Left renal cortex interstitium (tissue), 4 donors: ENCODE measurements at regions not wholly inside any gene's neighbourhood (a gene's known extent, or its start where the extent isn't known, plus 50 kb on each side); places are given as distances from the start of the nearest gene placed in this dataset.
"Not testable (repeated sequence)": the region's sequence is repeated elsewhere in the genome, so short reads cannot be mapped to it uniquely, and the experiment has no call there.

Experiments used
- DNase-seq, 4 donors: peaks; one replicate each; pipeline ENCODE4 v3.0.0-alpha.2; 2013; ENCODE audit warnings: low read depth in 4 of 4, low spot score in 2 of 4, missing footprints in 1 of 4

DNA sequence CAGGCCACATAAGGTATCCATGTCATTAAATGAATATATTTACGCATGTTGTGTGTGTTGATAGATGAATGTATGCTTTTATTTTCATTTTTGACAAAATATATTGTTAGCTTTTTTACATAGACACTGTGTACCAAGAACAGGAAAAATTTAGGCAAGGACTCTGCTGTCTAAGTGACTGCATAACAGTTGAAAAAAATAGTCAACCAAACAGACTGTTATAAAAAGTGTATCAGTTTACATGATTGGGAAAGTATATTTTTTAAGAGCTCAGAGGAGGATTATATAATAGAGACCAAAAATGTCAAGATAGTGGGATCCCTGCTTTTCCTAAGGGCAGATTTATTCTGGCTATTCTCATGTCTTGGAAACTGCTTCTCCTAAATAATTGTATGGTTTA lies 858.0 kb downstream of the SLITRK1 start:
- no peak for DNase-seq

DNA sequence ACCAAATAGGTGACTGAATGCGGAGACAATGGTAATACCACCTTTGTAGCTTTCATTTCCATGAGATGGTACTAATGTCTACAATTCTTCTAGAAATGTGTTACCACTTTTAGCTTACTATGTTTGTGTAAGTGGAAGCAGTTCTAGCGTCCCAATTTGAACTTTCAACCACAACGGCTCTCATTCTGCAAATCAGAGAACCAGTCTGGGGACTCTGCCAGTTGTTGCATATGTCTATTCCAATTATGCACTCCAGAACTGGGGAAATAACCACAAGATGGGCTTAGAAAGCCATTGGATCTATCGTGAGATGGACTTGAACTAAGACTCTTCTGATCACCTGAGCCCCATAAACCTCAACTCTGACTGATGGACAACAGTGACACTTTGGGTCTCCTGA lies 862.3 kb downstream of the SLITRK1 start:
- DNase-seq, result no peak

DNA sequence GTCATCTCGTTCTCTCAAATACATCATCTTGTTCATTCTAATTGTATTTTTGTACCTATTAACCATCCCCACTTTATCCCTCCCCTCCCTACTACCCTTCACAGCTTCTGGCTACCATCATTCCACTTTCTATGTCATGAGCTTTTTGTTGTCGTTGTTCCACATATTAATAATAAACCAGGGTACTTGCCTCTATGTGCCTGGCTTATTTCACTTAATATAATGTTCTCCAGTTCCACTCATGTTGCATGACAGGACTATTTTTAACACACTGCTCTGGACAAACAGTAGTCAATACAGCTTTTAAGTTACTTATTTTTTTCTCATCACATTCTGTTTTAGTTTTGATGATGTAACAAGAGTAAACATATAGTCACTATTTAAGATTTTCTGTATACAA lies 872.3 kb downstream of the SLITRK1 start:
- no peak for DNase-seq

DNA sequence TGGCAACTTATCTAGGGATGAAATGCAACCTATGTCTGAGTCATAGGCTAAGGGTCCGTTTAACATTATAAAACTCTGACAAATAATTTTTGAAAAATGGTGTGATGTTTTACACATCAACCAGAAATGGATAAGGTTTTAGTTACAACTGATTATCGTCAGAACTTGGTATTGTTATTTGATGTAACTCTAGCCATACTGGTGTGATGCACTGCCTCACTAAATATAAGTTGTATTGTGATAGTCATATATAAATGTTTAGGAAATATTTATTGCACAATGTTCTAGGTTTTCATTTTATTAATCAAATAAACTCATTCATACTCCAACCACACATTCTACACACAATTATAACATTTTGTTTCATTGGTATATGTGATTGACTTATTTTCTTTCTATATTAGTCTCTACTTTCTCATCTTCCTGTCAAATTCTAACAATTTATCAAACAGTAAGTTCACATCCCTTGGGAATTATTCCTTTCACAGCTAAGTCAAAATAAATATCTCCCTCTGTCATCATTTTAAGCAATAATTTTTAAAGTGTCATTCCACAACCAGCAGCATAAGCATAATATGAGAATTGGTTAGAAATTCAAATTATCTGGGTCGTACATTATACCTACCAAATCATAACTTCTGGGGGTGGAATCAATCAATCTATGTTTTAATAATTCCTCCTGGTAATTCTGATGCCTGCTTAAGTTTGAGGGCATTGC lies 873.9 kb downstream of the SLITRK1 start:
- DNase-seq, result no peak

DNA sequence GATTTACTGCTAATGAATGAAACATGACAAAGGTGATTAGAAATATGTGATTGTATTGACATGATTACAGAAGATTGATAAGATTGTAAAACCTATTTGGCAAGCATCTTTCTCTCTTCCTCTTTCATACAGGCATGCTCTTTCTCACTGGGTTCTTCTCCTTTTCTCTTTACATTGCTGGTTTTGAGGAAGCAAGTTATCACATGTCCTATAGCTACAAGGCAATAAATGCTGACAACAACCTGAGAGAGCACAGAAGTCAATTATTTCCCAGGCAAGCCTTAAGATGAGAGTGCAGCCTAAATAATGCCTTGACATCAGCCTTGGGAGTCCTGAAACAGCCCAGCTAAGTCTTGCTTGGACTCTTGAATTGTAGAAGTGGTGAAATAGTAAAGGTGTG lies 875.0 kb downstream of the SLITRK1 start:
- no peak for DNase-seq

DNA sequence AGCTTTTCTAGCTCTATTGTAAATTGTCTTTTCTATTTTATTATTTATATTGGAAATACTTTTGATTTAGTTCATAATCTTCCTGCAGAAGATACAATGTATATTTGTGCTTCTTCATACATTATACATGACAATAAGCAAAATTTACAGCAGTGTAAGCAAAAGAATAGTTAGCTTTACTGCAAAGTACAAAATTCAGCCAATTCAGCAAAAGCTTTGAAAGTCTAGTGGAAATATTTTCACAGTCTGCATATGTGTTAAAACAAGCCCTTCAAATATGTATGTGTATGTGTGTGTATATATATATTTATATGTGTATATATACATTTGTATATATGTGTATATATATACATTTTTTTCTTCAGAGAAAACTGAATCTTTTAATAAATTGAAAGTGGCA lies 879.1 kb downstream of the SLITRK1 start:
- DNase-seq, result no peak

DNA sequence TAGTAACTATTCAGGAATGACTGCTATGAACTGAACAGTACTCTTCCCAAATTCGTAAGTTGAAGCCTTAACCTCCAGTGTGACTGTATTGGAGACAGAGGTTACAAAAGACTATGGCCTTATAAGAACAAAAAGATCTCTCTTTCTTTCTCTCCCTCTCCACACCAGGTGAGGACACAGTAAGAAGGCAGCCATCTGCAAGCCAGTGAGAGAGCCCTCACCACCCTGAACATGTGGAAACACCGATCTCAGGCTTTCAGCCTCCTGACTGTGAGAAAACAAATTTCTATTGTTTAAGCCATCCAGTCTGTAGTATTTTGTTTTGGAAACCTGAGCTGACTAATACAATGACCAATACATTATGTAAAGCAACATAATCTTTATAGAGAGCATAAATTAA lies 888.9 kb downstream of the SLITRK1 start:
- DNase-seq, result no peak

DNA sequence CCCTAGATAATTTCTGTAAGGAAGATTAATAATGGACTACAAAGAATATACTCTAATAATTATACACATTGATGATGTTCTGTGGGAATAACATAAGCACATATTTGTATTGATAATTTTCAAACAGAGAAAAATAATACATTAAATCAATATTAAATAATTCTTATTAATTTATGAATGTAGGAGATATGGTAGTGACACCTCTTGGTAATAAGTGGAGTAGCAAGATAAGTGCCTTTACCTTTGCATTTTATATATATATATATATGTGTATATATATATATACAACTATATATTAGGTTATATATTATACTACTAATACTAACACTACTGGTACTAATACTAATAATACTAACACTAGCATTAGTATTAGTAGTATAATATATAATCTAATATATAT lies 905.8 kb downstream of the SLITRK1 start:
- DNase-seq, result no peak

DNA sequence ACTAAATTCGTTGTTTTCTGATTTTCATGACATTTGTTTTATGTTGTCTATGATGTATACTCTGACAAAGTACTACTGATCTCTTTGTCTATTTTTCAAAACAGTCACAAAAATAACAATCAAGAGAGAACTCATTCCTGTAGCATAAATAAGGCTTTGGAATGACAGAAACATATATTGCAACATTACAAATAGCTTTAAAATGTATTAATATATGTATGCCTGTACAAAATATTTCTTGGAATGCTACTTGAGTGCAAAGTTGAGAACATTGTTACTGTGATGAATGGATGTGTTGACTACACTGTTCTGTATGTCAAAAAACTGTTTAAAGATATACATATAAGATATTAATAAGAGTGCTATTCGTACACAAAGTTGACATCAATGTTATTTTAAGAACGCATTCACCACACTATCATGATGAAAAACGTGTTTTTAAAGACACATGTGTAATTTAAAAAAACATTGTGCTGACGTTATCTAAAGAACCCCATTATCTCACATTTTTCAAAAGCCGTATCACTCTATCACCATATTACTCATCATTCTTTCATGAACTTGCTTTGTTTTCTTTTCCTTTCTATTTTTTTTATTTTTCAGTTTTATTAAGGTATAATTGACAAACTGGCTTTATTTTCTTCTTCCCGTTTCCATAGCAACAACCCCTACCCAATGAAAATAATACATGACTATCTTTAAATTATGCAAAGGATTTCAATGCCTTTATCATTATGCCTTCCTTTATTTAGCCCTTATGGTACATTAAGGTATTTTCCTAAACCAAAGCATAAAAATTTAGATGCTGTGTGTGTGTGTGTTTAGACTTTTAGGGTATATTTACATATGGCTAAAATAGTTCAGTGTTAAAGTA lies 918.8 kb downstream of the SLITRK1 start:
- no peak for DNase-seq

DNA sequence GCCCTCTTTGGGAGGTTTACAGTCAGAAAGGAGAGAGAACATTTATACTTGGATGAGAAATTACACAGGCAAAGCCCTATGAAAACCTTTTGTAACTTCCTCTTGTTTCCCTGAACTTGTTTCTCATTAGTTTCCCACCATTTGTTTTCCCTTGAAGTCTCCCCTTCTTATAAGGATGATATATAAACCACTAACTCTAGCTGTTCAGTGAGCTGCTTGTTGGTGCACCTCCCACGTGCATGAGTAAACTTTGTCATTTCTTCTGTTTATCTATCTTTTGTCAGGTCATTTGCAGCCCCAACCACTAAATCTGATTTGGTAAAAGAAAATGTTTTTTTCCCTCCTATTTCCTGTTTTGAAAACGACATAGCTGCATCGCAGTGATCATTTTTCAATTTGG lies 919.9 kb downstream of the SLITRK1 start:
- no peak for DNase-seq

DNA sequence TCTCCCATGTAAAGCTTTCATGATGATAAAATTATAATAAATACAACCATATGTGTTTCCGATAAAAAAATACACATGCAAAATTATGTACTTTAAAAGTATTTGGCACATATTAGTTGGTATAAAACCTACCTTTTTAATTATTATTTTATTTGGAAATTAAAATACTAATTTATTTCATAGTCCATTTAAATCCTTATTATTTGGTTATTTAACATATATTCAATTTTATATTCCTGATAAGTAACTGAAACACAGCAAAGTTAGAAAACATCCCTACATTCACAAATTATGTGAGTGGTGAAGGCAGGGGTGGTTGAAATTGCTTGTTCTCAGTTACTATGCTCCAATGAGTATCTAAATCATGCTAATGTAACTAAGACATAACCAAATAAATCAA lies 920.5 kb downstream of the SLITRK1 start:
- no peak for DNase-seq

DNA sequence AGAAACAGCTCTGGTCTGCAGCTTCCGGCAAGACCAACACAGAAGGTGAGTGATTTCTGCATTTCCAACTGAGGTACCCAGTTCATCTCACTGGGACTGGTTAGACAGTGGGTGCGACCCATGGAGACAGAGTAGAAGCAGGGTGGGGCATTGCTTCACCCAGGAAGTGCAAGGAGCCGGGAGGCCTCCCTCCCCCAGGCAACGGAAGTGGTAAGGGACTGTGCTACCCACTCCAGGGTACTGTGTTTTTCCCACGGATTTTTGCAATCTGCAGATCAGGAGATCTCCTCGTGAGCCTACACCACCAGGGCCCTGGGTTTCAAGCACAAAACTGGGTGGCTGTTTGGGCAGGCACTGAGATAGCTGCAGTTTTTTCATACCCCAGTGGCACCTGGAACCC lies 929.9 kb downstream of the SLITRK1 start:
- not testable (repeated sequence) for DNase-seq

DNA sequence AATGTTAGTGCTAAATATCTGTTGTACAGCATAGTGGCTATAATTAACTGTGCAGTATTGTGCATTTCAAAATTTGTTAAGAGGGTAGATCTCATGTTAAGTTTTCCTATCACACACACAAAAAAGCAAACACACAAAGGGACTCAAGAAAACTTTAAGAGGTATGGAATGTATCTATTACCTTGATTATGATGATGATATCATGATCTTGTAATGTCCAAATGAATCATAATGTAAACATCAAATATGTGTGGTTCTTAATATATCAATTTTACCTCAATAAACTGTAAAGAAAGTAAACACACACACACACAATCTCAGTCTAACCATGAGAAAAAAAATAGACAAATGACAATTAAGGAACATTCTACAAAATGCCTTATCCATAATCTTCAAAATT lies 934.6 kb downstream of the SLITRK1 start:
- no peak for DNase-seq

DNA sequence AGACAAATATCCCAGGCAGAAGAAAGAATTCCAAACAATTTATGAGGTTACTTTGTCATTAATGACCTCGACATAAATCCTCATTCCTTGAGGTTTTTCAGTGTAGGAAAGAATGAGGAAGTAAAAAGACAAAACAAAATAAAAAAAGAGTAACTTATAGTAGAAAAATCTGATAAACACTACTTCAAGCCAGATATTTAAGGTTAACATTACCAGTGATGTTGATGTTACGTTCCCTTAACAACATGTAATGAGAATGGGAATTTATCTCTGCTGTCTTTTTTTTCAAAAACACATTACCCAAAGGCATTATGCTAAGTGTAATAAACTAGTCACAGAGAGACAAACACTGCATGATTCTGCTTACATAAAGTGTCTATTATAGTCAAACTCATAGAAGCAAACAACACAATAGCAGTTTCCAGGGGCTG lies 935.1 kb downstream of the SLITRK1 start:
- DNase-seq, result no peak

DNA sequence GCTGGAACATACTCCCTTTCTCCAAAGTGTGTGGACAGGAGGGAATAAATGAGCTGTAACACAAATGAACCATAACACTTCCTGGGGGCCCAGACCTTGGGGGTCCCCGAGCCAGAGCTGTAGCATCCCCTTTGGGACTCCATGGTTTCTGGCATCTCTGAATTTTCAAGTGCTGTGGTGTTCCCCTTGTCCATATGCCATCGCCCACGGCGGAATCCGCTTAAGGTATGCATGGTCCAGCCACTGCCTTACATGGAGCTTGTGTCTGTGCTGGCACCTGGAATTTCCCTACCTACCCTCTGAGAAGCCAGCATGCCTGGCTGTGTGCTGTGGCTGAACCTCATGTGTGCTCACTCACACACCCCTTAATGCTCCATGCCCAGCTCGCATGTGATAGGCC lies 943.6 kb downstream of the SLITRK1 start:
- no peak for DNase-seq

DNA sequence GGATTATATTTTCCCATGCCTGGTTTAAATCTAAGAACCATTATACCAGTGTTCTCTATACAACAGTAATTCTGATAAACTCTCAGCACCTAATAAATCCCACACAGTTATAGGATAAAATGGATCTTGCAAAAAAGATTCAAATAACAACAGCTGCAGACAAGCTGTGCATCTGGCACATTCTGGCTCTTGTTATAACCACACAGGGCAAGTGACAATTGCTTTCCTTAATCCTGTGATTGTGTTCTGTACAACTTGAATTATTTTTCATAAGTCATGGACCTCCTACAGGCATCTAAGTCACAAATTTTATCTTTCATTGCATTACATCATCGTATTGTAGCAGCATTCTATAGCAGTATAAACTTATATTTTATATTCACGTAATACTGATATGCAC lies 948.3 kb downstream of the SLITRK1 start:
- DNase-seq, result no peak

DNA sequence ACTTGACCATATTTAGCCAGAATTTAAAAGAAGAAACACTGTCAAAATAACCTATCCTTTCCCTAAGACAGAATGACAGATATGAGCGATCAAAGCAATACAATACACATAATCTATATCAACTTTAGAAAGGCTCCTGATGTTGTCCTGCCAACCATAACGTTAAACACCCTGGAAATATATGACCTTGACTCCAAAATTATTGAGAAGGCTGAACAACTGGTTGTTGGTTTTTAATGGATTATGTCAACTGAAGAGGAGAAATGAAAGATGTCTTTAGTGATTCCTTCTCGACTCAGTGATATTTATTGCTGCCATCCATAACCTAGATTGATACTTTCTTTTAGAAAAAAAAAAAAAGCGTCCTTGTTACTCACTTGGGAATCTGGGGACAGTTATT lies 957.2 kb downstream of the SLITRK1 start:
- DNase-seq, result no peak

DNA sequence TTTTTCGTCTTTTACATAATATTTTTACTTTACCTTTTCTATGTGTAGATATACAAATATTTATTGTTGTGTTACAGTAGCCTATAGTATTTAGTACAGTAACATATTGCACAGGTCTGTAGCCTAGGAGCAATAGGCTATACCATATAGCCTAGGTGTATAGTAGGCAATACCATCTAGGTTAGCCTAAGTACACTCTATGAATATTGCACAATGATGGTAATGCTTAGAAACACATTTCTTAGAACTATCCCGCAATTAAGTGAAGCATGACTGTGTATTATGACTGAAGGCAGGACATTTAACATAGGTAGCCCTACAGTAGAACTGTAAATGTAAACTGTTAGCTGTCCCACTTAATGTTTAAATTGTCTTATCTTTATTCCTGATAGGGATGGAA lies 964.3 kb downstream of the SLITRK1 start:
- no peak for DNase-seq

DNA sequence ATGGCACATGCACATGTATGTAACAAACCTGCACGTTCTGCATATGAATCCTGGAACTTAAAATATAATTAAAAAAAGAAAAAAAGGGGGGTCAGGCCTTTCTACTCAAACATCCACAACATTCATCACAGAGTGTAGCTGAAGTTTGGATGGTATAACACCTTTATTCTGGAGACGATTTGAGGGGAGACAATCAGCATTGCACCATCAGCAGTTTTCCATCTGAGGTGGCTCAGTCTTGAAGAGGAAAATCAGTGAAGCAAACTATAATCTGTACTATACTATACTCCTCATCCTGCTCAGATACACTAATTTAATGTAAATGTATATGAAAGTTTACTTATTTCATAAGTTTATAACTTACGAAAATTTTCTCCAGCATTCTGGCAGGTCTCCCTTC lies 969.7 kb downstream of the SLITRK1 start:
- no peak for DNase-seq

DNA sequence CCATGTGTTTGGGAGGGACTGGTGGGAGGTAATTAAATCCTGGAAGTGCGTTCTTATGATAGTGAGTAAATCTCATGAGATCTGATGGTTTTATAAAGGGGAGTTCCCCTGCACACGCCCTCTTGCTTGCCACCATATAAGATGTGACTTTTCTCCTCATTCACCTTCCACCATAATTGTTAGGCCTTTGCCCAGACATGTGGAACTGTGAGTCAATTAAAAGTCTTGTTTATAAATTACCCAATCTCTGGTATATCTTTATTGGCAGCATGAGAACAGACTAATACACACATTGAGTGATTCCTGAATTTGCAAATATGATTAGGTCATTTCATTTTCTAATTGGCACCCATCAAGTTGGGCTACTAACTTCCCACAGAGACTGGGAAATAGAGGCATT lies 977.2 kb downstream of the SLITRK1 start:
- DNase-seq, result no peak

DNA sequence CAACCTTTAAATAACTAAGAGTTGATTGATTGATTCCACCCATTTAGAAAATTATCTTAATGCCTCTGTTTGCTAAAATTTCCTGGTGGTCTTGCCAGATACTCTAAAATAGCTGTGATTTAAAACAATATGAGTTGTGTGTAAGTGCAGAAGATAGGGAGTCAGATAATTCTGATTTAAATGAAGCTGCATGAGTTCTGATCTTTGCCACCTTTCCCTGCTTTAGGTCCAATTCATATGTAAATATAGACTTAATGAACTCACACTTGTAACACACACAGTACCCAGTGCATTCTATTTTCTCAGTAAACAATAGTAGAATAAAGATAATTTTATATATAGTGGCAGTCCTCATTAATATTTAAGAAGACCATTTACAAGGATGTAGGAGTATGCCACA lies 981.8 kb downstream of the SLITRK1 start:
- no peak for DNase-seq

DNA sequence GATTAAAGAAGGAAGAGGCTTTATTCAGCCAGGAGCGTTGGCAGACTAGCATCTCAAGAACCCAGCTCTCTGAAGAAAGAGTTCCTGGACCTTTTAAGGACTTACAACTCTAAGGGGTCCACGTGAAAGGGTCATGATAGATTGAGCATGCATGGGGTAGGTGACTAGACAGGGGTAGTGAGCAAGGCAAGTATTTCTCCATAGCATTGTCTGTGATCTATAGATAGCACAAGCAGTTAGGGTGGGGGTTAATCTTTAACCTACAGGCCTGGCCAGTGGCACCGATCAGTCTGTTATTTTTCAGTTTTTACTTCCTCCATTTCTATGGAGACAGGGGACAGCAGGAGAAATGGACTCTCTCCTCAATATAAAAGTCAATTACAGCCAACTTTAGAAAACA lies 983.7 kb downstream of the SLITRK1 start:
- DNase-seq, result no peak
